Kidney (tissue), 13 donors: ENCODE measurements at regions not wholly inside any gene's neighbourhood (a gene's known extent, or its start where the extent isn't known, plus 50 kb on each side); places are given as distances from the start of the nearest gene placed in this dataset.

Experiments
- DNase-seq, 5 donors: peaks; one replicate each; pipeline ENCODE4 v3.0.0-alpha.2; 2013 to 2020
- FAIRE-seq: peaks from 2 replicates; lab custom pipeline; 2012; peaks lifted over from hg19 to GRCh38; lab: Jason Lieb, UNC
- H3K27ac ChIP-seq, 2 donors: one replicate each; pipeline ENCODE4 v1.7.0; 2013; ENCODE audit warnings: low read depth in 2 of 2, low read length in 2 of 2, inconsistent platforms in 1 of 2
- H3K27me3 ChIP-seq: one replicate; pipeline ENCODE4 v1.7.1; 2013; ENCODE audit warnings: low read length, inconsistent platforms; ENCODE audit not compliant: control insufficient read depth, insufficient read depth
- H3K36me3 ChIP-seq, 3 donors: one replicate each; pipeline versions ENCODE4 v1.7.0 to v1.7.1; 2013; ENCODE audit warnings: low read length in 3 of 3, control low read depth in 1 of 3, inconsistent platforms in 1 of 3; ENCODE audit not compliant: insufficient read depth in 3 of 3, control insufficient read depth in 2 of 3
- H3K4me1 ChIP-seq, 3 donors: one replicate each; pipeline versions ENCODE4 v1.7.0 to v1.7.1; 2013; ENCODE audit warnings: low read length in 3 of 3, inconsistent platforms in 1 of 3, low read depth in 1 of 3; ENCODE audit not compliant: control insufficient read depth in 2 of 3, insufficient read depth in 2 of 3
- H3K4me3 ChIP-seq, 3 donors: one replicate each; pipeline versions ENCODE4 v1.7.0 to v1.8.1; 2013; ENCODE audit warnings: low read length in 3 of 3, control low read depth in 1 of 3, inconsistent platforms in 1 of 3
- H3K9ac ChIP-seq, 3 donors: one replicate each; pipeline versions ENCODE4 v1.7.0 to v1.7.1; 2013; ENCODE audit warnings: low read length in 3 of 3, control low read depth in 1 of 3, inconsistent platforms in 1 of 3
- H3K9me3 ChIP-seq, 3 donors: one replicate each; pipeline versions ENCODE4 v1.7.0 to v1.7.1; 2013; ENCODE audit warnings: low read length in 3 of 3, control low read depth in 1 of 3, inconsistent platforms in 1 of 3; ENCODE audit not compliant: control insufficient read depth in 2 of 3, insufficient read depth in 1 of 3
- intact Hi-C: fragments of 100-400 bp; cut with DNase I; formaldehyde crosslinking; loops from one replicate; pipeline ENCODE4 v1.11.1; 2022
- TF ChIP-seq, protein P1 (sequence below): IDR thresholded peaks from 3 replicates; pipeline ENCODE4 v1.5.1; 2012; ENCODE audit warnings: mild to moderate bottlenecking, moderate library complexity, borderline replicate concordance; ENCODE audit not compliant: insufficient read depth; ENCODE audit errors: extremely low read depth
- donor health status: control.
- donor health status: control.
- donor health status: control.
- donor health status: control.
- donor health status: control.
- donor health status: DM: yes; HTN: yes; CAD: no.
- donor health status: Normal renal cell carcinoma (clear cell type).

DNA sequence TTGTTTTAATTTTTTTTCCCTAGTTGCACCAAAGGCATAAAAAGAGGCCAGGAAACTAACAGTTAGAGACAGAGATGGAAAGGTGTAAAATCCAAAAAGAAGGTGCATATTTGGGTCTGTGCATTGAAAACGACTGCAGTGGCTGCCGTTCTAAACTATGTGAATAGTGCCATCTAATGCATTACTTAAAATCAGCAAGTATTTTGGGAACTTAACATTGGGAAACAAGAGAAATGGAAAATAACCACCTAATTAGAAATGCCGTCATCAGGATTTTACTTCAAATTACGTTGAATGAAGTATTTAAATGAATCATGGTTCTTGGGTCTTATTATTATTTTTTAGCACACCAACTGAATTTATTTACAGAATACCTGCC lies 189.5 kb upstream of the MIR17HG start:
- Histone ChIP-seq H3K4me1 (no peaks in the 10 kb centered on the region), H3K9me3 (no peaks in the 10 kb centered on the region), H3K27ac (no peak overlapping the region), H3K9ac (no peak overlapping the region), H3K4me3 (no peak overlapping the region), H3K27me3 (no peaks in the 10 kb centered on the region), H3K36me3 (no peaks in the 10 kb centered on the region)
- TF ChIP-seq, protein P1, sequence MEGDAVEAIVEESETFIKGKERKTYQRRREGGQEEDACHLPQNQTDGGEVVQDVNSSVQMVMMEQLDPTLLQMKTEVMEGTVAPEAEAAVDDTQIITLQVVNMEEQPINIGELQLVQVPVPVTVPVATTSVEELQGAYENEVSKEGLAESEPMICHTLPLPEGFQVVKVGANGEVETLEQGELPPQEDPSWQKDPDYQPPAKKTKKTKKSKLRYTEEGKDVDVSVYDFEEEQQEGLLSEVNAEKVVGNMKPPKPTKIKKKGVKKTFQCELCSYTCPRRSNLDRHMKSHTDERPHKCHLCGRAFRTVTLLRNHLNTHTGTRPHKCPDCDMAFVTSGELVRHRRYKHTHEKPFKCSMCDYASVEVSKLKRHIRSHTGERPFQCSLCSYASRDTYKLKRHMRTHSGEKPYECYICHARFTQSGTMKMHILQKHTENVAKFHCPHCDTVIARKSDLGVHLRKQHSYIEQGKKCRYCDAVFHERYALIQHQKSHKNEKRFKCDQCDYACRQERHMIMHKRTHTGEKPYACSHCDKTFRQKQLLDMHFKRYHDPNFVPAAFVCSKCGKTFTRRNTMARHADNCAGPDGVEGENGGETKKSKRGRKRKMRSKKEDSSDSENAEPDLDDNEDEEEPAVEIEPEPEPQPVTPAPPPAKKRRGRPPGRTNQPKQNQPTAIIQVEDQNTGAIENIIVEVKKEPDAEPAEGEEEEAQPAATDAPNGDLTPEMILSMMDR, result peak; percentile 31
- FAIRE-seq (peak; percentile 90), DNase-seq (peak in 2 of 5 donors; percentile 30 to 39)
- intact Hi-C loops, result no loop called here

DNA sequence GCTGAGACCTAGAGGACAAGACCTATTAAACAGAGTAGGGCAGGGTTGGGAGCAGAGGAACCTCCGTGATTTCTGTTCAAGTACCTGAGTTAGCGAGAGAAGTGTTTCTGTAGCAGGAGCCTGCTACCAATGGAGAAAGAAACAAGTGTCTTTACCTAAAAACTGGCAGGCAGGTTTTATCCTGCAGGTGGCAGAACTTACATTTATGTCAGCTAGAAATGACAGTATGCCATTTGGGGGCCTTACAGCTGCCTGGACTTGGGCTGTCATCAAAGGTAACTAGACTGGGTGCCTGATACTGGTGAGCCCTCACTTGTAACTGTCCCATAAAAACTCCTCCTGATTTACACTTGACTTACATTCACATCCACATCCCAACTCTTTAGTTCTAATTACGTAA lies 185.3 kb upstream of the MIR17HG start:
- no peak for FAIRE-seq
- H3K4me3 ChIP-seq, result no peak overlapping the region
- no peaks in the 10 kb centered on the region for H3K36me3 ChIP-seq
- H3K27me3 ChIP-seq, result no peaks in the 10 kb centered on the region
- H3K27ac ChIP-seq, result no peak overlapping the region
- DNase-seq, result no peak
- TF ChIP-seq, protein P1, result peak; percentile 37
- H3K9ac ChIP-seq, result no peak overlapping the region
- intact Hi-C loops, result no loop called here
- H3K4me1 ChIP-seq, result no peaks in the 10 kb centered on the region
- H3K9me3 ChIP-seq, result no peaks in the 10 kb centered on the region

DNA sequence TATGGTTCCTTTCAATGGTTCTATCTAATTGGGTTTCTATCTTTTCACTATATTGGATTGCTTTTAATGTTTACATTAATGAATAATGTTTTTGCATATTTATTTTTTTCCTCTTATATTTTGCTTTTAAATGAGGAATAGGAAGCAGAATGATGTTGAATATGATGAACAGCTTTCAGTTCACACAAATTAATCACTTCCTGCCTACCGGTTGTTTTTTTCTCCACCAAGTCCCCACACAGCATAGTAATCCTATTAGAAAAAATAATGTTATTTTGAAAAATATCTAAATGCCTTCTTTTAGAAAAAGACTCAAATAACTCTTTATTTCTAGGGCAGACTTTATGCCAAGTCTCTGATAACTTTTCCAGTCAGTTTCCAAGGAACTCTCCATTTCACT lies 184.9 kb upstream of the MIR17HG start:
- DNase-seq (no peak), FAIRE-seq (no peak)
- Histone ChIP-seq H3K36me3 (no peaks in the 10 kb centered on the region), H3K4me1 (no peaks in the 10 kb centered on the region), H3K9me3 (no peaks in the 10 kb centered on the region), H3K27ac (no peak overlapping the region), H3K4me3 (no peak overlapping the region), H3K9ac (no peak overlapping the region), H3K27me3 (no peaks in the 10 kb centered on the region)
- TF ChIP-seq, protein P1, result no peak
- intact Hi-C loops, result no loop called here

DNA sequence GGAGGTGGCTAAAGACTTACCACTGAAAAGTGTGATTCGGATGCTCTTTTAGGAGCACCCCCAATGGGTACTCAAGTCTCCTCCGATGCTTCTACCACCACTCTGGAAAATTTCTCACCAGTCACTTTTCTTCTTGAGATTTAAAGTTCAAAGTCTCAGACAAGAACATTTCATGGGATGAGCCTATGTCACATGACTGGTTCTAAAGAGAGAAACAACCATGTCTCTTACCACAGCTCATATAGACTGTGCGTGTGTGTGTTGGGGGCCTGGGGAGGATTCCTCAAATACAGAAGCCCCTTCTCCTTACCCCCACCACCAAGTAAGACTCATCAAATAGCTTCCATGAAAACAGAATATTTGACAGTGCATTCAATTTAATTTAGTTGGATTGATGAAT lies 181.7 kb upstream of the MIR17HG start:
- TF ChIP-seq, protein P1, result no peak
- DNase-seq (no peak), FAIRE-seq (no peak)
- Histone ChIP-seq H3K27me3 (no peaks in the 10 kb centered on the region), H3K4me3 (no peak overlapping the region), H3K4me1 (peaks cover 0 to 4% (median 0%) of the 10 kb centered on the region in 3 donors), H3K36me3 (no peaks in the 10 kb centered on the region), H3K9ac (no peak overlapping the region), H3K27ac (no peak overlapping the region), H3K9me3 (no peaks in the 10 kb centered on the region)
- intact Hi-C loops, result no loop called here
